AG10803 (cell line): ENCODE measurements at regions not wholly inside any gene's neighbourhood (a gene's known extent, or its start where the extent isn't known, plus 50 kb on each side); places are given as distances from the start of the nearest gene placed in this dataset.
A peak's percentile ranks its signal among the peaks of the same experiment; 100 is the strongest.

Source experiments
- DNase-seq: peaks from one replicate; pipeline ENCODE4 v3.0.0; 2010; ENCODE audit warnings: low read depth
- H3K4me3 ChIP-seq: 2 replicates; pipeline ENCODE4 v1.5.1; 2011; ENCODE audit warnings: mild to moderate bottlenecking, low read length, control low read depth
- TF ChIP-seq, protein P1 (sequence below): conservative IDR thresholded peaks from 2 replicates; pipeline ENCODE4 v1.5.1; 2011; ENCODE audit warnings: mild to moderate bottlenecking, low read length, control low read depth, inconsistent platforms

DNA sequence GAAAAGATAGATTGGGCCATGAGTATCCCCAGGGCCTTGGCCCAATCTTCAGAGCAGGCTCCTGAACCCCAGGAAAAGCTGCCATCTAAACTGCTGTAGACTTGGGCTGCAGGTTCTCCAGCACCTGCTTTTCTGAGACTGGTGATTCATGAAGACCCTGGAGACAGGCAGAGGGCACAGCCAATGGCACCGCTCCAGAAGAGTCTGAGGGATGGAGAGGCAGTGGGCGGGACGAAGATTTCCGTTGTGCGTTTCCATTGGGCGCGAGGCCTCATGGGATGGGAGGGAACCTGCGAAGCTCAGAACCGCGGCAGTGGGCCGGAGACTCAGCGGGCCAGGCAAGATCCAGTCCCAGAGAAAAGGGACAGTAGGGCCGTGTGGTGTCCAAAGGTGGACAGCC lies 375.1 kb downstream of the IPO8 start:
- no peak for DNase-seq
- no peak overlapping the region for H3K4me3 ChIP-seq
- TF ChIP-seq, protein P1, sequence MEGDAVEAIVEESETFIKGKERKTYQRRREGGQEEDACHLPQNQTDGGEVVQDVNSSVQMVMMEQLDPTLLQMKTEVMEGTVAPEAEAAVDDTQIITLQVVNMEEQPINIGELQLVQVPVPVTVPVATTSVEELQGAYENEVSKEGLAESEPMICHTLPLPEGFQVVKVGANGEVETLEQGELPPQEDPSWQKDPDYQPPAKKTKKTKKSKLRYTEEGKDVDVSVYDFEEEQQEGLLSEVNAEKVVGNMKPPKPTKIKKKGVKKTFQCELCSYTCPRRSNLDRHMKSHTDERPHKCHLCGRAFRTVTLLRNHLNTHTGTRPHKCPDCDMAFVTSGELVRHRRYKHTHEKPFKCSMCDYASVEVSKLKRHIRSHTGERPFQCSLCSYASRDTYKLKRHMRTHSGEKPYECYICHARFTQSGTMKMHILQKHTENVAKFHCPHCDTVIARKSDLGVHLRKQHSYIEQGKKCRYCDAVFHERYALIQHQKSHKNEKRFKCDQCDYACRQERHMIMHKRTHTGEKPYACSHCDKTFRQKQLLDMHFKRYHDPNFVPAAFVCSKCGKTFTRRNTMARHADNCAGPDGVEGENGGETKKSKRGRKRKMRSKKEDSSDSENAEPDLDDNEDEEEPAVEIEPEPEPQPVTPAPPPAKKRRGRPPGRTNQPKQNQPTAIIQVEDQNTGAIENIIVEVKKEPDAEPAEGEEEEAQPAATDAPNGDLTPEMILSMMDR: no peak

DNA sequence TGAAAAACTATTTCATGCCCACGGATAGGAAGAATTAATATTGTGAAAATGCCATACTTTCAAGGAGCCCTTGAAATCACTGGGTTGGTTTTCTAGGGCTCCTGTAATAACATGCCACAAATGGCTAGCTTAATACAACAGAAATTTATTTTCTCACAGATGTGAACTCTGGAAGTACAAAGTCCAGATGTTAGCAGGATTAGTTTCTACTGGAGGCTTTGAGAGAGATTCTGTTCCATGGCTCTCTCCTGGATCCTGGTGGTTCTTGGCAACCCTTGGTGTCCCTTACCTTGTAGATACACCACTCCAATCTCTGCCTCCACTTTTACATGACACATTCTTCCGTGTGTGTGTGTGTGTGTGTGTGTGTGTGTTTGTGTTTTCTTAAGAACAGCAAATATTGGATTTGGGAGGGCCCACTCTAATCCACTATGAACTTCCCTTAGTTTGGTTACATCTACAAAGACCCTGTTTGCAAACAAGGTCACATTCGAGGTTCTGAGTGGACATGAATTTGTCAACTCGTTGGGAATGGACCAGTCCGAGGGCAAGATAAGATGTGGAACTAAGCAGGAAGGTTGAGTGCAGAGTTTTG lies 381.1 kb downstream of the IPO8 start:
- no peak overlapping the region for H3K4me3 ChIP-seq
- DNase-seq: no peak
- TF ChIP-seq, protein P1: no peak

DNA sequence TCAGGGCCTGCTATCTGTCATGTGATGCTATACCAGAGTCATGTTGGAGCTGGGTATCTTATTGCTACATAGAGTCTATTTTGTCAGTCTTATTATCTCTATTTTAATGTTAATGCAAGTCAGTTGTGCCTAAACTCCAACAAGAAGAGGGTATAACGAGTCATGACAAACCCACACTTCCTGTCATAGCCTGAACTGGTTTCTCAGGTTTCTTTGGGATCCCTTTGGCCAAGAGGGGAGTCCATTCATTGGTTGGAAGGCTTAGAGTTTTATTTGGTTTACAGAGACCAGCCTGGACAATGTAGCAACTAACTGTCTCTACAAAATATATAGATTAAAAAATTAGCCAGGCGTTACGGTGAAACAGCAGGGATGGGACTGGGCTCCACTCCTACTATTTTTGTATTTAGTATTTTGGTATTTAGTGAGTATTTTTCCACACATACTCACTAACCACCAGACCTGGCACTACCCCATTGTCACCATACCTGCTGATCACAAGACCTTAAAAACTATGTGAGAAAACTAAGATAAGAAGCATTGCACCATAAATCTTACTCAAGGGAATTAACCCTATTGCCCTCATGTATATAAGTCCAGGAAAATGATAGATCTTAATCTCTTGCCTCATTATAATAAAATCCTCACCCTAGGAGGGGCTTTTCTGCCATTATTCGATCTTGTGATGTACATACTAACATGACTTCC lies 387.5 kb downstream of the IPO8 start:
- no peak for DNase-seq
- TF ChIP-seq, protein P1: no peak
- H3K4me3 ChIP-seq: no peak overlapping the region

DNA sequence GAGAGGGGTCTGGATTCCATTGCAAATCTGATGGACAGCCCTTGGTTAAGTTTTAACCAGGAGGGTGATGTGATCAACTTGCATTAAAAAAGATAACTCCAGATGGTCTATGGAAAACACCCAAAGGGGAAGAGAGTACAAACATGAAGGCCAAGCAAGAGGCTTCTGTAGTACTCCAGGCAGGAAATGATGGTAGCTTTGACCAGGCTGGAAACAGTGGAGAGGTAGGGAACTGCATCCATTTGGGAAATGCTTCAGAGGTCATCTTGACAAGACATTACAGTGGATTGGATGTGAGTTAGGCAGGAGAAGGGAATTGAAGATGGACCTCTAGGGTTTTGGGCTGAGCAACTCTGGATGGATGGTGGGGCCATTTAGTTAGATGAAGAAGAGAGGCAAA lies 391.1 kb downstream of the IPO8 start:
- H3K4me3 ChIP-seq: no peak overlapping the region
- TF ChIP-seq, protein P1: no peak
- DNase-seq: no peak

GRCh38 chr12:30301291-30301690 lies 394.4 kb downstream of the IPO8 start:
- H3K4me3 ChIP-seq: no peak overlapping the region
- TF ChIP-seq, protein P1: no peak
- DNase-seq: no peak

DNA sequence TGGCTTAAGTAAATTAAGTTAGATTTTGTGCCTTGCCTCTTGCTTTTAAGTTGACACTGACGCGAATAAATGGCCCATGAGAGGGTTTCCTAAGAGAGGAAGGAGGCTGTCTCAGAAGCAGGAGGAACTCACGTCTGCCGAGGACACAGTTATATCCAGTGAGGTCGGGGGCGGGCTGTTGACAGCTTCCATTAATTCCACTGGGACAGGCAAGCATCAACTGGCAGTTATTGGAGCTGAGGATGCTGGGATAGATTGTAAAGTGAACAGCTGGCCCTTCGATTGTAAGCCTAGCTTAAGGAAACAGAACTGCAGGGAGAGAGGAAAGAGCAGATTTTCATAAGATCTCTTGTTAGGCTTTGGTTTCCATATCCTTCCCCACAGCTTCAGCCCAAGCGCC lies 399.2 kb downstream of the IPO8 start:
- TF ChIP-seq, protein P1: no peak
- no peak for DNase-seq
- H3K4me3 ChIP-seq: no peak overlapping the region

DNA sequence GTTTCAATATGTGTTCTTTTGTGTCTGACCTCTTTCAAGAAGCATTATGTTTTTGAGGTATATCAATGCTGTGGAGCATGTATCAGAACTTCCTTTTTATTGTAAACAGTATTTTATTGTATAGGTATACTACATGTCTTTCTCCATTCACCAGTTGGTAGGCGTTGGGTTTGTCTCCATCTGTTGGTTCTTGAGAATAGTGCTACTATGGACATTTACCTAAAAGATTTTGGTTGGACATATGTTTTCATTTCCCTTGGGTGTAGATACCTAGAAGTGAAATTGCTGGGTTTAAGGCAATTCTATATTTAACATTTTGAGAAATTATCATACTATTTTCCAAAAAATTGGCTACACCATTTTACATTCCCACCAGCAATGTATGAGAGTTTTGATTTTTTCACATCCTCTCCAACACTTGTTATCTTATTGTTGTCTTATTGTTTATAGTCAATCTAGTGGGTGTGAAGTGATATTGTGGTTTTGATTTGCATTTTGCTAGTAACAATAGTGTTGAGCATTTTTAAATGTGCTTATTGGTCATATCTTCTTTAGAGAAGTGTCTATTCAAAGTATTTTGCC lies 409.2 kb downstream of the IPO8 start:
- TF ChIP-seq, protein P1: peak; percentile 51
- DNase-seq: peak; percentile 9
- H3K4me3 ChIP-seq: no peak overlapping the region
